ENCODE measurements at regions not wholly inside any gene's neighbourhood (a gene's known extent, or its start where the extent isn't known, plus 50 kb on each side); places are given as distances from the start of the nearest gene placed in this dataset.

DNA sequence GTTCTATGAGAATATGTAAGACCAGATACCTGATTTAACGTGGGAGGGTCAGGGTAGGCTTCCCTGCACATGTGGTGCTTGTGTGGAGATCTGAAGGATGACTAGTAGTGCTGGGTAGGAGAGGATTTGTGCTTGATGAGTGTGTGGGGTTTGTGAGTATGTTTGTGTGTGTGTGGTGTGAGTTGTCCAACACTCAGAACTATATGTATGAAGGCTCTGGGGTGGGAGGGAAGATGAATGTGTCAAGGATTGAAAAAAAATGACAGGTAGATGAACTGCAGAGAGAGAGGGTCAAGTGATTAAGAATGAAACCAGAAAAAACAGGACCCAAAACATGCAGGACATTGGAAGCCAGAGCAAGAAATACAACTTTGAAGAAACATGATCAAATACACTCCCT is 154.6 kb upstream of the NR3C1 start:
- DNase-seq, result no peak

DNA sequence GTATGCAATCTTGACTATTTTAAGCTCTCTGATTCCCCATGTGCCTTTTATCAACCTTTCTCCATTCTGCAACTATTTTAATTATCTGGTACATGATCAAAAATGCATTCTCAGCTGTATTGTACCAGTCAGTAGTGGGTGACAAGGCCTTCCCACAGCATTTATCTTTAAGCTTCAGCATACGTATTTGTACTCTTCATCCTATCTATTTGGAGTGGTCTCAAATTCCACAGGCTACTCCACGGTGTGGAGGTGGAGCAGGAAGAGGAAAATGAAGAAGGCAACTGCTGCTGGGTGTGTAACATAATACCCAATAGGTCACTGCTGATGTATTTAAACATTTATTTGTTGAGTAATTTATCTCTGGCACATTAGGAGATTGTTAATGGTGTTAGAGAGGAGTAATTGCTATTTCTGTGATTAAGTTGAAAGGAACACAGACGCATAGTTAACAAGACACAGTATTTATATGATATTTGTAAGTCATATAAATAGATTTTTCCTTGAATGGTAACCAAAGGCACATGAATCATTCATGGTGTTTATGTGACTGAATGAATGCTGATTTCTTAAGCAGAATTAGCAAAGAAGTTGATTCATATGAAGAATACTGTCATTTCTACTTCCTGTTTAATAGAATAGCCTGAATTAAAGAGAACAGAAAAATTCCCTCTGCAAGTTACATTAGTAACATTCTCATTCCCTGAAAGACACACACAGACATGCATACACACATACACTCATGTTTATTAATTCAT is 153.8 kb upstream of the NR3C1 start:
- DNase-seq, result no peak

DNA sequence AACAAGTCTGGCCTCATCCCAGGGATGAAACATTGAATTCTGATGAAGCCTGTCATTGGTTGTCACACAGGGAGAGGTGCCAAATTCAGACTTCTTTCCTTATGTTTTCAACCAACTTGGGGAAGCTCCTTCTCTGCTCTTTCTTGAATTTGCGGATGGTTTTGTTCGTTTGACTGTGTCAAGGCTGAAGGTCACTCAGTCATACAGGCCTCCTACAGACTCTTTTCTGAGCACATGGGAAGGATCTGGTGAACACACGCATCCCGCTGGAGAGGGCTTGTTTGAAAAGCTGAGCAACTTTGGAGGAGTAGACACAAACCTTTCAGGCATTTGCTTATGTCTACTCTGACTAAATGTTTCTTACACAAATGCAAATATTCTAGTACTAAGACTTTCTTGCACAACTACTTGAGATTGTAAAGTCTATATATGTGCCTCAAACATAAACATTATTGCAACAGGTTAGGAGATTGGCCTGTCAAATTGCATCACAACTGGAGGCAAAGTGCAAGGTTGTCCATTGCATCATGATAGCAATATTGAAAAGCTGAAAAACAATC is 151.5 kb upstream of the NR3C1 start:
- DNase-seq, result no peak

DNA sequence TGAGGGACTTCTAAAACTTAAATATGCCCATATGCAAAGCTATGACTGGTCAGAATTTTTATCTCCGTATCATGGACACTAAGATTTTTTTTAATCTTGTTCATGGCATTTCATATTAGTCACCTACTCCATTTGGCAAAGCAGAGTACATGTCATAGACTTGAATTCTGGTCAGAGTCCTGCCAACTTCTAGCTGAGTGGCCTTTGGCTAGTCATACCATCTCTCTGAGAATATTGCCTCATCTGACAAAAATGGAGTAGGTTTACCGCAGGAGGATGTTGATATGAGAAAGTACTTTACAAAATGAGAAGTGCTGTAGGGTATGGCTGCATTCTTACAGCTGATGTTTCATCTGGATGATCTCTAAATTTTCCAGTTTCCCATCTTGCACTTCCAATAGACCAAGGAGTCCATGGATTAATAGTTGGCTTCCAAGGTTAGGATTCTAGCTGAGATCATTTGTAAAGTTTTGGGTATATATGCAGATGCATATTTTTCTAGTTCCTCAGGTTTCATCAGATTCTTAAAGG is 150.8 kb upstream of the NR3C1 start:
- DNase-seq, result no peak

DNA sequence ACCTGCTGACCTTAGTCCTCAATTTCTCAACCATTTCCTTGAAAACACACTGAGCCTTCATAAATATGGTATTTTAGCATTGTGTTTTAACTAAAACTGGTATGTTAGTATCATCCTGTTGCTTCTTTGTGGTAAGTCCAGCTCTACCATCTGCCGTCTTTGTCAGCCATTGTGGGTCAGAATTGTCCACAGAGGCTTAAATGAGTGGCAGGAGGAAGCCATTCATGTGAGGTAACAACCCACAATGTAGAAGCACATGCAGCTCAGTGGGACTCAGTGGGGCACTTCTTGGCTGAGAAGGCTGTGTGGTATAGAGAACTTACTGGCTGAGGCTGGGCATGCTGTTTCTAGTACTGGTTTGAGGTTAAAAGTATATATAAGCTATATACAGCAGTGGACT is 149.2 kb upstream of the NR3C1 start:
- DNase-seq, result no peak

DNA sequence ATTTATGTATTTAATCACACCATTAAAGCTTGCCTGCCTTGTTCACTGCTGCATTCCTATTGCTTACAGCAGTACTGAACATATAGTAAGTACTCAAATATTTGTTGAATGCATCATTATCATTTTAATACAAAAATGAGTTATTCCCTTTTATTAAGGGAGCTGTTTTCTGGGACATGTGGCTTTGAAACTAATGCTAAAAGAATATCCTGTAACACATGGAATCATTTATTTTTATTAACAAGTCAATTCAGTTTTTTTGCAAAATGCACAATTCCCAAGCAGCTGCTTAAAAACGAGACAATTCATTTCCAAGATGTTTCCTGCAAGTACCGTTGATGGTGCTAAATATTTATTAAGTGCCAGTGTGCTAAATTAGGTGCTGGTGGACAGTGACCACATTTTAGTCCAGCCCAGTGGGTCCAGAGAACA is 148.3 kb upstream of the NR3C1 start:
- no peak for DNase-seq

DNA sequence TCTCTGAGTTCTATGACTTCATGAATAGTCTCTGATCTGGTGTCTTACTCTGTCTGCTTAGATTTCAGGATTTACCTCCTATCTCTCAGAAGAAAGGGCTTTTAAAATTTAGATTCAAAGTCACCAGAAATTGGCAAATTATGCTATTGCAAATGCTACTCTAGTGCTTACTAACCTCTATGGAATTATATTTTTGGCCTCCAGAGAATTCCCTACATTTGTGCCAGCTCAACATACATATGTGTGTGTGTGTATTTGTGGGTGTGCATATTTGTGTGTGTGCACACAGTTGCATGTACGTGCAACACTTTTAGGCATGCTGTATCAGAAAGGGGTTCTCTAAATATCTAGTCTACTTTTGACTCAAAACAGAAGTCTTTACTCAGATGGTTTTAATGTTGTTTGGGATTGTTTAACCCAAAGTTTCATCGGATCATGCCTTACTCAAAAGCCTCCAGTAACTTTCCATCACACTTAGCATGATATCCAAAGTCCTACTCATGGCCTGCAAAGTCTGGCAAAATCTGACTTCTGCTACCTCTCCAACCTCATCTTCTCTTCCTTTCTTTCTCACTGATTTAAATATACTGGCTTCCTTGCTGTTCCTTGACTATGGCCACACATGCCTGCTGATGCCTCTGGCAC is 147.6 kb upstream of the NR3C1 start:
- DNase-seq, result no peak

DNA sequence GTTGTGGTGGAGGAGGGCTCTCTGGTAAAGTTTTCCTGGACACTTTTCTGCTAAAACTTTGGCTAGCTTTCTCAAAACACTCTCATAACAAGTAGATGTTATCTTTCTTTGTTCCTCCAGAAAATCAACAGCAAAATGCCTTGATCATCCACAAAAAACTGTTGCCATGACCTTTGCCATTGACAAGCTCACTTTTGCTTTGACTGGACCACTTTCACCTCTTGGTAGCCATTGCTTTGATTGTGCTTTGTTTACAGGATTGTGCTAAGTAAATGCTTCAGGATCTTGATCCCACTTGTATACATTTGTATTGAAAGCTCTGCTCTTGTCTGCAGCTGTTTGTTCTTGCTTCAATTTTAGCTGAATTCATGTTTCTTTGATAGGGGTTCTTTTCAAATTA is 143.9 kb upstream of the NR3C1 start:
- no peak for DNase-seq

DNA sequence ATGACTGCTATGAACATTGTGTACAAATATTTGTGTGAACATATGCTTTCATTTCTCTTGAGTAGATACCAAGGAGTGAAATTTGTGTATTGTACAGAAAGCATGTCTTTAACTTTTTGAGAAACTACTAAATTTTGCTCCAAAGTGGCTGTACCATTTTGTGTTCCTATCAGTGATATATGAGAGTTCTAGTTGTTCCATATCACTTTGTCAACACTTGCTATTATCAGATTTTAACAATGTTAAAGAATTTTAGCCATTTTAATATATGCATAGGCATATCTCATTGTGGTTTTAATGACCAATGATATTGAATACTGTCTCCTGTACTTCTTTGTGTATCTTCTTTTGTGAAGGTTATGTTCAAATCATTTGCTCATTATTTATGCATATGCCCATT is 142.9 kb upstream of the NR3C1 start:
- no peak for DNase-seq

DNA sequence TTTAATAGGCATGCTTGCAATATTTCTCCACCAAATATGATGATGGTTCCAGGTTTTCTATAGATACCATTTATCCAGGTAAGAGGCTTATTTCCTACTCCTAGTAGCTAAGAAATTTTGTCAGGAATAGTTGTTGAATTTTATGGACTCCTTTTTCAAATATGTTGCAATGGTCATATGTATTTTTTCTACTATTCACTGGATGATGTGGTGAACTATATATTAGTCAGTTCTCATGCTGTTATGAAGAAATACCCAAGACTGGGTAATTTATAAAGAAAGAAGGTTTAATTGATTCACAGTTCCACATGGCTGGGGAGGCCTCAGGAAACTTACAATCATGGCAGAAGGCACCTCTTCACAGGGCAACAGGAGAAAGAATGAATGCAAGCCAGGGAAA is 141.1 kb upstream of the NR3C1 start:
- no peak for DNase-seq

DNA sequence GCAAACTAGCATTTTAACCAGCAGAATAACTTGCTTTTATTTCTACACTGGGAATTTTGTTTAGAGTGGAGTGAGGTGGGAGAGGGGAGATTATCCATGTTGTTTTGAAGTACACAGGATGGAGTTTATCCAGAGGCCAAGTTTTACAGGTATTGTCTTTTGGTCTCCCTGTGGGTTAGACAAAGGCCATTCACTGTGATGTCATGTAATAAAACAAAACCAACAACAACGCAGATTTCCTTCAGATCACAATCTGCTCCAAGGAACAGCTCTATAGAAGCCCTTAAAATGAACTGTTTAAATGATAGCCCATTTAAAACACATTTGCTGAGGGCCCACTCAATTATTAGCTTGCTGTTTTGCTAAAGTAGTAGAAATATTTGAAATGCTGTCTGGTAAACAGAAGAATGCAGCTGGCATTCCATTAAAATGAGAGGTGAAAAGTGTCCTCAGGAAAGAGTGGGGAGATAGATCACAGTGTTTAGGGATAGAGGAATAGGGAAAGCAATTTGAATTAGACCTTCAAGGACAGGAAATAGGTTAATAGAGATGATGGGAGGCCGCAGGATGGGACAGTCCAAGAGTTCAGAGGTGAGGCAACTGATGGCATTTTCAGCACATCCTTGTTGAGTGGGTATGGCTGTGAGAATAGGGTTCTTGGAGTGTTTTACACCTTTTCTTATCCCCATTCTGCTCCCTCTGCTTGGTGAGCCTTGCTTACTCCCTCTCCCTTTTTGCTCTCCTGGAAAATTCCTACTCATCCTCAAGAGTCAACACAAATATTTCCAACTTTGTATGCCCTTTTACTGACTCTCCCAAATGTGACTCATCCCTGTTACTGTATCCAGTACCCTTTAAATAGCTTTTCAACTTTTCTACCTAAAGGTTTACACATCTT is 140.1 kb upstream of the NR3C1 start:
- DNase-seq, result no peak

DNA sequence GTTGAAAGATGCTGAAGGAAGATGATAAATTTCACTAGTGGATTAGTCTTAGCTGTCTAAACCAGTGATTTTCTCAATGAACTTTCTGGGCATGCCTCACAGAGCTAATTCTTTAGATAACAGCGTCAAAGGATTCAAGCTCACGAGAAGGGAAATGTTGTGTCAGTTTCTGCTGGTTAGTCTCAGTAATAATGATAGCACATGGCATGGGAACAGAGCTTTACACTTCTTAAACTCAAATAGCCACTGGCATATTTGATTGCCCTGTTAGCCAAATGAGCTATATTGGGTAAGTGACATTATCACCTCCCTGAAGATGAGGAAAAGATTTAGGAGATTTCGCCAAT is 139.3 kb upstream of the NR3C1 start:
- no peak for DNase-seq

DNA sequence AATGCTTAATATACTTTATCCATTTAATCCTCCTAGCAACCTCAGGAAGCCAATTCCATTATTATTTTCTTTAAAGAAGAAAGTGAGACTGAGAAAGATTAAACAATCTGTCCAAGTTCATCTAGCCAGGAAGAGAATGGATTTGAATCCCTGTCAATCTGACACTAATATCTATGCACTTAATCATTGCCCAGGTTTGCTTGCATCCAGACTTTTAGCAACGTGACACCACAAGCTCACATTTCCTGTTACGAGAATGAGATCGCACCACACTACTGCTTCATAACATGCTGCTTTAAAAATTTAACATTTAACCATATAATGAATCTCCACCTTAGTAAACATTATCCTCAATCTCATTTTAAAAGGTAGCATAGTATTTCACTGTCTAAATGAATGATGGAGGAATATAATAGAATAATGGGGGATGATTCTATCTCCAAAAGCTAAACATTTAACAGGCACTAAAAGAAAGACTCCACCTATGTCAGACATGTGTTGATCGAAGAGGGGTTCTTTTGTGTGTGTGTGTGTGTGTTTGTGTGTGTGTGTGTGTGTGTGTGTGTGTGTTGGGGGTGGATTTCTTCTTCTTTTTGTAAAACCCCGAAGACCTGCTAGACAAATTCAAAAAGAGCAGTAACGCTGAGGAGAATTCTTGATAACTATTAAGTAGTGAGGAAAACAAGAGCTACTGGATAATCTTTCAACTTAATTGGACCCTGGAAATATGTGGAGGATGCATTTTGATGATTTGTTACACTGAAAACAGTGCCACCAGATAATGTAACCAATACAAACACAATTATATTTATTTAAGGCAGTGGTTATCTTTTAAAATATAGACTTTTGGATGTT is 138.7 kb upstream of the NR3C1 start:
- no peak for DNase-seq

DNA sequence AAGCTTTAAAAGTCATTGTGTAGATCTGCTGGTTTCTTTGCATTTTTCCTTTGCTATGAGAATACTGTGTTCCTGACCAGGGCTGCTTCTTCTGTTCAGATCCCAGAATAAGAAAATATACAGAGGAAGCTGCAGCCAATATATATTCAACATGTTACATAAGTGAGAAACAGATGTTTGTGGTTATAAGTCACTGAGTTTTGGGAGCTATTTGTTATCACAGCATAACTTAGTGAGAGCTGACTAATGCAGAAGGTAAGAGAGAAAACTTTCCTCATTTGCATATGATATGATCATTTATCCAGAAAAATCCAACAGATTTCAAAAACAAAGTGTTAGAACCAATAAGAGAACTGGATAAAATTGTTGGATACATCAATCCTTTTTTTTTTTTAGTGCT is 136.3 kb upstream of the NR3C1 start:
- no peak for DNase-seq

DNA sequence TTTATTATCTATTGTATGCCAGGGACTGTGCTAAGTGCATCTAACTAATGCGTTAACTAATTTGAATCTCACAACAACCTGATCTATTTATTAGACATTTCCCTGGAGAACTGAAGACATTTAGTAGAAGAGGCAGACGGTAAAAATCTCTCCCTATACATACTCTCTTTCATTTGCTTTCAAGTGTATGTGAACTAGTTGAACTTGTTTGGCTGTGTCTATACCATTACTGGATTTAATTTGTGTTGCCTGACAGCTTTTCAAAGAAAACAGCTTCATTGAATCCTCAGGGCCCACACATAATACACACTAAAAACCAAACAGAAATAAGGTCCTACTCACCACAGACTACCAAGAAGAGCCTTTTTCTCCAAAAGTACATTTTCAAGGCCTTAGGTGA is 133.6 kb upstream of the NR3C1 start:
- DNase-seq, result no peak

DNA sequence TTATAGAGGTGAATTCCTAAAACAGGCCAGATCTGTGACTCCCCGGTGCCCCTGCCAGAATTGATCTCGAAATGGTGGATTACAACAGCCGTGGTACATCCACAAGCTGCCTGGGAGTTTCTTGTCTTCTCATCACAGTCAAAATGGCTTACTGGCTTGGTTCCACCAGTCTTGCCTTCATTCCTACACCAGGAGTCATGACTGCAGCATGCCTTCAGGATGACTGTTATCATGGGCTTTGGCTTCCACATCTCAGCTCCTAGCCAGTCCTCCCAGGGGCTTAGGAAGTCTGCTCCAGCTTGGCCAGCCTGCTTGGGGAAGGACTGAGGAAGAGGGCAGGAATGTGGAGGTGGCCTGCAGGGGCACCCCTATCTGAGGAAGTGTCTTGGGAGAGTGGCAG is 132.9 kb upstream of the NR3C1 start:
- no peak for DNase-seq

DNA sequence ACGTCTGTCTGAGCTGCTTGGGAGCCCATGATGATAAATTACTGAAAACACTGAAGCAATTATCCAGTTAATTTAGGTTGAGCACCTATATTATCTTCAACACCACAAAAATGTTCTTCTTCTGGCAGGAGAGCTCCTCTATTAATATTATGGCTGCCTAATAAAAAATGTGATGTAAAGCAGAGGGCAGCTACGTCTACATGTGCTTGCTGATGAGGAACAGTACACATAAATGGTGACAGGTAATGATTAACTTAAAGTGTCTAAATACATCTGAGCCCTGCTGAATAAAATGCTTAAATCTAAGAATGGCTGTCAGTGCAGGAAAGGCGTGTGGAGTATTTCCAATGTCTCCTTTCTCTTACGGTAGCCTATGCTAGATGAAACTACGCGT is 131.3 kb upstream of the NR3C1 start:
- no peak for DNase-seq

DNA sequence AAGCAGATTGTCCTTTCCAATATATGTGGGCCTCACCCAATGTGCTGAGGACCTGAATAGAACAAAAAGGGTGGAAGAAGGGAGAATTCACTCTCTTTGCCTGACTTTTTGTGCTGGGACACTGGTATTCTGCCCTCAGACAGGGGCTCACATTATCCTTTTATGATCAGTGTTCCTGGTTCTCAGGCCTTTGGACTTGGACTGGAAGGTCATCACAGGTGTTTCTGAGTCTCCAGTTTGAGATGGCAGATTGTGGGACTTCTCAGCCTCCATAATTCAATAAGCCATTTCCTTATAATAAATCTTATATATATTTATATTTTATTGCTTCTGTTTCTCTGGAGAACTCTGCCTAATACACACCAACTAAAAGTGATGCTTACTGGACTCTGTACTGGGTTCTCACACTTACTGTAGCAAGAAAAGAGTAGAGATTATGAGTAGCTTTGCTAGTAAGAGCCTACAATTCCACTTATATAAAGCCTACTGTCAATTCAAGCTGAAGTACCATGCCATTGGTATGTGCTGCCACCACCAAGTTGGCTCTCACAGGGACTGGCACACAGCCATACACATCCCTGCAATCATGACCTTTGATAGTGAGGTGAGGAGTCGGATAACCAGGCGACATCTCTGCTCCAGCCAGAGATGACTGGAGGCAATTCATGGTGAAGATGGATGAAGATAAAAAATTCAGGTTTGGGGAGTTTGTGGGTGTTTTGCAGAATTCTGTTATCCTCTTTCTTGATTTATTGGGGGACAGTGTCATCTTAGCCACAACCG is 130.7 kb upstream of the NR3C1 start:
- DNase-seq, result no peak

DNA sequence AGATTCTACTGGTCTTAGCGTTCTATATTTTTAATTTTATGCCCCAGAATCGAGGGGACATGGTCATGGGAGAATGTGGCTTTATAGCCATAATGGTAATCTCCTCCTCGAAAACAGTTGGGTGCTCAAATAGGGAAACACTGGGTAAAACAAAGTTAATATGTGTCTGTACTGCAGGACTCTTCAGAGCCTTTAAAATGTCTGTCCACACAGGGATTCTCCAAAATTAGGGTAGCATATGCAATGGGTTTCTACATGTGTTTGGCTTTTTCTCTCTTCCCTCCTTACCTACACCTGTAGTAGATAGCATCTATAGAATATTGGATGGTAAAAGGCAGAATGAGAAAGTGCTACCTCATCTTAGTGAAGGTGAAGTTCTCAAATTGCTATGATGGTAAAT is 130.0 kb upstream of the NR3C1 start:
- no peak for DNase-seq

DNA sequence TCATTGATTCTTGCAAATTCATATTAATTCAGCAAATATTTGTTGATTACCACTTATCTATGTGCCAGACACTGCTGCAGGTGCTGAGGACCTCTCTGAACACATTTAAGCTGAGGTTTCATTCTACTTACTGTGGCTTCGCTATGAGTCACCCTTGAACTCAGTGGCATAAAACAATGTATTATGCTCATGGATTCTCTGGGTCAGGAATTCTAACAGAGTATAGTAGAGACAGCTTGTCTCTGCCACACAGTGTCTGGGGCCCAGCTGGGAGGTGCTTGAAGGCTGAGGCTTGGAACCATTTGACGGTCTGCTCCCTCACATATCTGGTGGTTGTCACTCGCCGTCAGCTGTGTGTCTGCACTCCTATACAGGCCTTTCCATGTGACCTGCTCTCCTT is 124.3 kb upstream of the NR3C1 start:
- no peak for DNase-seq

DNA sequence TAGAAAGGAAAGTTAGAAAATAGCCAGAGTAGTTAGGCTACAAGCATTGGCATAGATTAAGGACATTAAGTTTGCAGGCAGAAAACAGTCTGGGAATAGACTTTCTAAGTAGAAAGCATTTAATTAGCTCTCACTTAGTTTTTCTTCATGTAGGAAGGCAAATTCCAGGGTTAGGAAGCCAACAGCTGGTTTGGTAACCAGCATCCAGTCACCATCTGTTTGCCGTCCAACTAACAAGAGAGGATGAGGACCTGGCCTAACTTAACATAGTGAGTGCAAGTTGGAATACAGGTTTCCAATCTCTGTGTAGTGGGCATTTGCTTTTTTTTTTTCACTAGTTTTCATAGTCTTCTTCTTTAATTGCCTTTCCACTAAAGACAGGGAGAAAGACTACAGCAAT is 121.7 kb upstream of the NR3C1 start:
- no peak for DNase-seq

All from right kidney (tissue), 1 donor.